H4 (cell line): ENCODE measurements at regions not wholly inside any gene's neighbourhood (a gene's known extent, or its start where the extent isn't known, plus 50 kb on each side); places are given as distances from the start of the nearest gene placed in this dataset.
"Not testable (repeated sequence)": the region's sequence is repeated elsewhere in the genome, so short reads cannot be mapped to it uniquely, and the experiment has no call there.

Experiments
- DNase-seq: peaks from one replicate; pipeline ENCODE4 v3.0.0-alpha.2; 2015; ENCODE audit warnings: low spot score

GRCh38 chrX:41984628-41985027 lies 61.3 kb upstream of the CASK start:
- peak; percentile 25 for DNase-seq

GRCh38 chrX:41982953-41983352 lies 59.6 kb upstream of the CASK start:
- no peak for DNase-seq

DNA sequence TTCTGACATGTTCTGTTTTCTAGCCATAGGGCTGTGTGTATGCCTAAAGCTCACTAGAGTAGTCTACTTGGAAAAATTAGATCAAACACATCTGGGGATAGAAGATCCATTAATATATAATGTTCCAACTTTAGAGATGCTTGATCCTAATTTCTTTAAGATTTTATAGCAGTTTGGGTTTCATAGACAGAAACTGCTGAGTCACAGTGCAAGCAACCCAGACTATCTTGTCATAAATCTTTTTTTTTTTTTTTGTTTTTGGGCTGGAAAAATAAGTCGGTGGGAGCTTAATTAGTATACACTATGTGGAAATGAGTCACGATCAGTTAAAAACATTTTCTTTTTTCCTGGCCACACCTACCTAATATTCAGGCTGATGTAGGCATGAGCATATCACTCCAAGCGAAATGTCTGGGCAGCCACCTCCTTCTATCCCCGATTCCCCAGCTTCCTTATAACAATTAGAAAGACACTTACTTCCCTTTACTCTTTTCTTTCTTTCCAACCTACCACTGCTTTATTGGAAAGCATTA lies 58.2 kb upstream of the CASK start:
- peak; percentile 63 for DNase-seq

GRCh38 chrX:41974677-41975076 lies 51.3 kb upstream of the CASK start:
- DNase-seq = not testable (repeated sequence)

DNA sequence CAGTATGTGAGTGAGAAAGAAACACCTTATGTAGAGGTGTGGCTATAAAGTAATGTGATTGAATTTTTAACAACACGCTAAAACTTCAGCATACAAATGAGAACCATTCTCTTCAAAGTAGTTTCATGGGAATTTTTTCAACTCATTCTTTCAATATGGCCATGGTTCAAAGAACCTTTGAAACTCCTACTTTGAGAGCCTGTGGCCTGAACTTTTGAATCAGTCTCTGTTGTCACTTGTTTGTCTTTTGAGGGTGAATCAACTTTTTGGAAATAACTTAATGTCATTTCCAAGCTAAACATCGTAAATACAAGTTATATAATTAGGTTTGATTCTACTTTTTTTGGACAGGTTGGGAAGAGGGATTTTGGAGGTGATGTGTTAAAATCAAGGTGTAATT lies 49.9 kb upstream of the CASK start:
- DNase-seq = no peak
